Body of pancreas (tissue), 4 donors: ENCODE measurements at regions not wholly inside any gene's neighbourhood (a gene's known extent, or its start where the extent isn't known, plus 50 kb on each side); places are given as distances from the start of the nearest gene placed in this dataset.

Source experiments
- CTCF ChIP-seq, 7 experiments: fragments of 450-650 bp in 4 of 7; fragments of 200-600 bp in 3 of 7; sonication (generic) in 3 of 7; IDR thresholded peaks; one replicate each; pipeline ENCODE4 v1.5.1; 2016 to 2019; ENCODE audit warnings: antibody characterized with exemption in 7 of 7
- POLR2A ChIP-seq, 3 donors: fragments of 450-650 bp; IDR thresholded peaks; one replicate each; pipeline ENCODE4 v1.6.1; 2016; ENCODE audit warnings: antibody characterized with exemption in 3 of 3, mild to moderate bottlenecking in 2 of 3

GRCh38 chr6:115668781-115669180 is 391.9 kb downstream of the FRK start:
- TF ChIP-seq POLR2A (IDR thresholded peaks at IDR 0.05): no peak
- no peak for TF ChIP-seq CTCF (IDR thresholded peaks at IDR 0.05)
